NAMALWA (cell line): ENCODE measurements at regions not wholly inside any gene's neighbourhood (a gene's known extent, or its start where the extent isn't known, plus 50 kb on each side); places are given as distances from the start of the nearest gene placed in this dataset.
"Not testable (repeated sequence)": the region's sequence is repeated elsewhere in the genome, so short reads cannot be mapped to it uniquely, and the experiment has no call there.

ENCODE experiments used
- DNase-seq: peaks from one replicate; pipeline ENCODE4 v3.0.0-alpha.2; 2015; ENCODE audit warnings: low spot score

GRCh38 chr16:25563700-25564099 lies 128.1 kb upstream of the HS3ST4 start:
- no peak for DNase-seq

DNA sequence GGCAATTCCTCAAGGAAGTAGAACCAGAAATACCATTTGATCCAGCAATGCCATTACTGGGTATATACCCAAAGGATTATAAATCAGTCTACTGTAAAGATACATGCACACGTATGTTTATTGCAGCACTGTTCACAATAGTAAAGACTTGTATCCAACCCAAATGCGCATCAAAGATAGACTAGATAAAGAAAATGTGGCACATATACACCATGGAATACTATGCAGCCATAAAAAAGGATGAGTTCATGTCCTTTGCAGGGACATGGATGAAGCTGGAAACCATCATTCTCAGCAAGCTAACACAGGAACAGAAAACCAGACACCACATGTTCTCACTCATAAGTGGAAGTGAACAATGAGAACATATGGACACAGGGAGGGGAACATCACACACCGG lies 130.0 kb upstream of the HS3ST4 start:
- DNase-seq = not testable (repeated sequence)

GRCh38 chr16:25556968-25557312 lies 134.8 kb upstream of the HS3ST4 start:
- not testable (repeated sequence) for DNase-seq

DNA sequence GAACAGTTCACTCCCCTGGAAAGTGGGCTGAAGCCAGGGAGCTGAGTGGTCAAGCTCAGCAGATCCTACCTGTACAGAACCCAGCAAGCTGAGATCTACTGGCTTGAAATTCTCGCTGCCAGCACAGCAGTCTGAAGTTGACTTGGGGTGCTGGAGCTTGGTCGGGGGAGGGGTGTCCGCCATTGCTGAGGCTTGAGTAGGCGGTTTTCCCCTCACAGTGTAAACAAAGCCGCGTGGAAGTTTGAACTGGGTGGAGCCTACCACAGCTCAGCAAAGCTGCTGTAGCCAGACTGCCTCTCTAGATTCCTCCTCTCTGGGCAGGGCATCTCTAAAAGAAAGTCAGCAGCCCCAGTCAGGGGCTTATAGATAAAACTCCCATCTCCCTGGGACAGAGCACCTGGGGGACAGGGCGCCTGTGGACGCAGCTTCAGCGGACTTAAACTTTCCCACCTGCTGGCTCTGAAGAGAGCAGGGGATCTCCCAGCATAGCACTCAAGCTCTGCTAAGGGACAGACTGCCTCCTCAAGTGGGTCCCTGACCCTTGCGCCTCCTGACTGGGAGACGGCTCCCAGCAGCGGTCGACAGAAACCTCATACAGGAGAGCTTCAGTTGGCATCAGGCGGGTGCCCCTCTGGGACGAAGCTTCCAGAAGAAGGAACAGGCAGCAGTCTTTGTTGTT lies 135.3 kb upstream of the HS3ST4 start:
- not testable (repeated sequence) for DNase-seq

DNA sequence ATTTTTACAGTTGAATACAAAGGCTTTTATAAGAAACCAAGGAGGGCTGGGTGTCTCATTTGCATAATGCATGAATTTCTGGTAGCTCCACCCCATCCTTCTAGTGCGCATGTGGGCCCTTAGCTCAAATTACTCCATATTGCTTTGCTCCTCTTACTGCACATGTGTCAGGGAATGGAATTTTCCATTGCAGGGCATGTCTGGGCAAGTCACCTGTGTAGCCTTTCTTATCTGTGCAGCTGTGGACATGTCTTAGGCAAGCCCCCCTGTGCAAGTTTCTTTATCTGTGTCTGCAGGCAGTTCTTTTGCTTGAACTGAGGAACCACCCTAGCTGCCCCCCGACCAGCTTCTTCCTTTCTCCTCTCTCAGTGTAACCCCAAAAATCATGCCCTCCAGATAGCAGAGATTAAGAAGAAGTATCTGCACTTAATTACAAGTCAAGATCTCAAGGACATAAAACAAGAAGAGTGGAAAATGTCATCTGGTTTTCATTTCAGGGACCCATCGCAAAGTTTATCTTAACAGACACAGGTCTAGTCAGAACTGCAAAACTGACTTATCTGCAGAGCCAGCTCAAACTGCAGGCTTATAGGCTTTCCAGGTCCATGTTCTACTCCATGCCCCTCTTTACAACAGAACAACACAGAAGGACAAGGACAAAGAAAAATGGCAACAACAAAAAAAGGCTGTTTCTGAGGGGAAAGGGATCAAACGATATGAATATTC lies 137.9 kb upstream of the HS3ST4 start:
- no peak for DNase-seq

DNA sequence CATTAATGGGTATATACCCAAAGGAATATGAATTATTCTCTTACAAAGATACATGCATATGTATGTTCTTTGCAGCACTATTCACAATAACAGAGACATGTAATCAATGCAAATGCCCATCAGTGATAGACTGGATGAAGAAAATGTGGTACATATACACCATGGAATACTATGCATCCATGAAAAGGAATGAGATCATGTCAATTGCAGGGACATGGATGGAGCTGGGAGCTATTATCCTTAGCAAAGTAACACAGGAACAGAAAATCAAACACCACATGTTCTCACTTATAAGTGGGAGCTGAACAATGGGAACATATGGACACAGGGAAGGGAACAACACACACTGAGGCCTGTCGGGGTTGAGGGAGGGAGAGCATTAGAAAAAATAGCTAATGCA lies 141.1 kb upstream of the HS3ST4 start:
- no peak for DNase-seq

- no peak for DNase-seq
Observed at GRCh38 chr16:25546791-25547190, 145.0 kb upstream of the HS3ST4 start.

GRCh38 chr16:25544294-25544693 lies 147.5 kb upstream of the HS3ST4 start:
- no peak for DNase-seq

DNA sequence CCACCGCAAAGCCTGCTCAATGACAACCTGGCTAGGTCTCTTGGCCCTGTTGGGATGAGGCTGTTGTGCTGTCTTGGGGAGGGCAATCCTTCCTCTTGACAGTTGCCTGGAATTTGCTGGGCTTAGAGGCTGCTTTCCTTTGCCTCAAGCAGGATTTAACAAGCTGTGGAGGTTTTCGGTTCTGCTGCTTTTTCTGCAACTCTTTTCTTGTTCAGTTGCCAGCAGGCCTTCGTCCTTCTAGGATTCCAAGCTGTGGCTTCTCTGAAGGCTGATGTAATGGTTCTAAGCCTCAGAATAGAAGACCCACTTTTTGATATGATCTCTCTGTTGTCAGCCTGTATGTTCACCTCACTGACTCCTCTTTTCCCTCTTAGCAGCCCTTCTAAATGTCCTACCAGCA lies 149.5 kb upstream of the HS3ST4 start:
- DNase-seq = no peak

DNA sequence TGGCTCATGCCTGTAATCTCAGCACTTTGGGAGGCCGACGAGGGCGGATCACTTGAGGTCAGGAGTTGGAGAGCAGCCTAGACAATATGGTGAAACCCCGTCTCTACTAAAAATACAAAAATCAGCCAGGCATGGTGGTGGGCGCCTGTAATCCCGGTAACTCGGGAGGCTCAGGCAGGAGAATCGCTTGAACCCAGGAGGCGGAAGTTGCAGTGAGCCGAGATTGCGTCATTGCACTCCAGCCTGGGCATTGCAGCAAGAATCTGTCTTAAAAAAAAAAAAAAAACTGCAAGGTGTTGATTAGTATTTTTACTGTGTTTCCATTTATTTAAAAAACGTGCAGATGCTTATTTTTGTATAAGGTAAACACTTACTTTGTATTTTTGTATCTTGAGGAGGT lies 152.0 kb upstream of the HS3ST4 start:
- DNase-seq = not testable (repeated sequence)

DNA sequence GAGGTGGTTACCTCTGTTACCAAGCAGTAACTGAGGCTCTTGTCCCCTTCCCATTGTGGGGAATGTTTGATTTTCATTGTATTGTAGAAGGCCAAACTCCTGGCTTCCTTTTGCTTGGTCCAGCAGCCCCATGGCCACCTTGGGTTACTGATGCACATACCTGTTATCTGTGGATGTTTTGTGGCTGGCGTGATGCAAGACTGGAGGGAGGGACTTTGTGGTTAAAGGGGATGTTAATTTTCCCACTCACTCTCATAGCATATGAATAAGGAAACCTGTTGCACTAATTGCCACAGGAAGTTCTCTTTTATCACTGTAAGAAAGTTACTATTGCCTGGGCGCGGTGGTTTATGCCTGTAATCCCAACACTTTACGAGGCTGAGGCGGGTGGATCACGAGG lies 168.6 kb upstream of the HS3ST4 start:
- no peak for DNase-seq

DNA sequence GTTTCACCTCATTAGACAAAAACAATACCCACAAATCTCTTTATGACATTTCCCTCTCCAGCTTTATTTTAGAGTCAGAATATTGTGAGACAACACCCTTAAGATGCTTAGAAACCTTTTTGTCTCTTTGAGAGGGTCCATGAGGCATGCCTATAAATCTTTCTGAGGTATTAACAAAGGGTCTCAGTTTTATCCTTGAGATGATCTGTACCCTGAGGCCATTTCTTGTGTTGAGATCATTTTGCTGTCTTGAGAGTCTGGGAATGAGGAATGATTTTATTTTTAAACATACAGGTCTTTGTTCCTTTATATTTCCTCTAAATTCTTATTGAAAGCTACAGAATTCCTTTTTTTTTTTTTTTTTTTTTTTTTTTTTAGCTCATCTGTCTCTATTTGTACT lies 179.7 kb upstream of the HS3ST4 start:
- DNase-seq = no peak

- DNase-seq = no peak
Observed at GRCh38 chr16:25509456-25509855, 182.3 kb upstream of the HS3ST4 start.

GRCh38 chr16:25501530-25502255 lies 190.1 kb upstream of the HS3ST4 start:
- no peak for DNase-seq

- DNase-seq = no peak
Observed at GRCh38 chr16:25494292-25494691, 197.5 kb upstream of the HS3ST4 start.

DNA sequence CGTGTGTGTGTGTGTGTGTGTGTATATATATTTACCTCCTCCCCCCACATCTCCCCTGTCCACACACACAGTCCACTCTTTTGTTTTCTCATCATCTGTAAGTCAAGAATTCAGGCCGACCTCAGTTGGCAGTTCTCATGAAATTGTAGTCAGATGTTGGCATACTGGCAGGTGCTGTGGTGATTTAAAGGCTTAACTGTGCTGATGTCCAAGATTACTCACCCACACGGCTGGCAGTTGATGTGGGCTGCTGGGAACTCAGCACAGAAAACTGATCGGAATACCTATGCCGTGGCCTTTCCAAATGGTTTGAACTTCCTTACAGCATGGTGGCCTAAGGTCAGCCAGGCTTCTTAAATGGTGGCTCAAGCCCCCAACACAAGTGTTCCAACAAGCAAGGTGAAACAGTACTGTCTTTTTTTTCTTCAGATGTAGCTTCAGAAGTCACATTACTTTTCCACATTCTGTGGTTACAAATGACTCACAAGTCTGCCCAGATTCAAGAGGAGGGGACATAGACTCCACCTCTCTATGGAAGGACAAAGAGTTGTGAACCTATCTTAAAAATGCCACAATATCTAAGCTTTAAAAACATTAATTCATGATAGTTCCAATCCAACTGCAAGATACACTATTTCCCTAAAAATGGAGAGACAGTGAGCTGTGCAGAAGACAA lies 198.5 kb upstream of the HS3ST4 start:
- no peak for DNase-seq

- DNase-seq = no peak
Observed at GRCh38 chr16:25488435-25488834, 203.3 kb upstream of the HS3ST4 start.

DNA sequence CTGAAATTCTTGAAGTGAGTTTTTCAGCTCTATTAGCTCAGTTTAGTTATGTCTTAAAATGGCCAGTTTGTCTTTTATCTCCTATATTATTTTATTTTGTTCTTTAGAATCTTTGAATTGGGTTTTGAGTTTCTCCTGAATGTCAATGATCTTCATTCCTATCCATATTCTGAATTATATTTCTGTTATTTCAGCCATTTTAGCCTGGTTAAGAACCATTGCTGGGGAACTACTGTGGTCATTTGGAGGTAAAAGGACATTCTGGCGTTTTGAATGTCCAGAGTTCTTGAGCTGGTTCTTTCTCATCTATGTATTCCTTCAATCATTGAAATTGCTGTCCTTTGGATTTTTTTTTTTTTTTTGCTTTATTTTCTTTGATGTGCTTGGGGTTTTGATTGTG lies 203.9 kb upstream of the HS3ST4 start:
- DNase-seq = no peak

DNA sequence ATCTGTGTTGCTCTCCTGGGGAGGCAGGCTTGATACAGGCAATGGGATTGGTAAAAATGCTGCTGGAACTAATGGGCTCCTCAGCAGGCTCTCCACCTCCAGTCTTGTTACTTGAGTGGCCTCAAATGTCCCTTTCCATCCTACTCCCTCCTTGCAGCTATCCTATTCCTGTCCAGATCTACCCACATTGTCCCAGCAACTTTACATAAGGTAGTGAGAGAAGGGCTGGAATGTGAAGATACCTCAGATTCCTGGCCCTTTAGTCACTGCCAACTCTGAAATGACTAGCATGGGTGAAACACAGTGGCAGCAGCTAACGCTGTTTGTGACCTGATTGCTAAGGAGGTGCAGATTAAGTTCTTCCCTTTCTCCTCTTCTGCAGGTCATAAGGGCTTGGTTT lies 210.1 kb upstream of the HS3ST4 start:
- no peak for DNase-seq

DNA sequence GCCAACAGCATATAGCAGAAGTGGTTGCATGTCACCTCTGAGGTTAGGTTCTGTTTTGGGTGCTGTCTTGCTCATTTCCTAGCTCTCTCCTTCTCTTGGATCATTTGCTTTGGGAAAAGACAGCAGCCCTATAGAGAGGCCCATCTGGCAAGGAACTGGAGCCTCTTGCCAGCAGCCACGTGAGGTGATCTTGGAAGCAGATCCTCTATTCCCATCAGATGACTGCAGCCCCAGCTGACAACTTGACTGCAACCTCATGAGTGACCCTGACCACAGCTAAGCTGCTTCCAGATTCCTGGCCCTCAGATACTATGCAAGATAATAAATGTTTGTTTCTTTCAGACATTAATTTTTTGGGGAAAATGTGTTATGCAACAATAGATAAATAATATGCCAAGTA lies 213.3 kb upstream of the HS3ST4 start:
- DNase-seq = no peak

- DNase-seq = no peak
Observed at GRCh38 chr16:25464058-25464457, 206.4 kb upstream of the ZKSCAN2 start.

DNA sequence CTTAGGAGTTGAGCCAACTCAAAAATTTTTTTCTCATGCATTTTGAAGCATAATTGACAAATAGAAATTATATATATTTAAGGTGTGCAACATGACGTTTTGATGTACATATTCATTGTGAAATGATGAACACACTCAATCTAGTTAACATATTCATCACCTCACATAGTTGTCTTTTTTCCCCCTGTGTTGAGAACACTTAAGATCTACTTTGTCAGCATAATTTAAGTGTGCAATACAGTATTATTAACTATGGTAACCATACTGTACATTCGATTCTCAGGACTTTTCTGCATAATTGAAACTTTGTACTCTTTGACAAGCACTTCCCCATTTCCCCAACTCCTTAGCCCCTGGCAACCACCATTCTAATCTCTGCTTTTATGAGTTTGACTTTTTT lies 192.2 kb upstream of the ZKSCAN2 start:
- DNase-seq = no peak

GRCh38 chr16:25443994-25444393 lies 186.3 kb upstream of the ZKSCAN2 start:
- no peak for DNase-seq
